GM12873 (cell line): ENCODE measurements at regions not wholly inside any gene's neighbourhood (a gene's known extent, or its start where the extent isn't known, plus 50 kb on each side); places are given as distances from the start of the nearest gene placed in this dataset.

Experiments used
- TF ChIP-seq, protein P1 (sequence below): IDR thresholded peaks from 2 replicates; pipeline ENCODE4 v1.5.1; 2012; ENCODE audit warnings: low read depth, mild to moderate bottlenecking, moderate library complexity, low read length, control low read depth; ENCODE audit not compliant: insufficient read depth; ENCODE audit errors: missing control alignments

DNA sequence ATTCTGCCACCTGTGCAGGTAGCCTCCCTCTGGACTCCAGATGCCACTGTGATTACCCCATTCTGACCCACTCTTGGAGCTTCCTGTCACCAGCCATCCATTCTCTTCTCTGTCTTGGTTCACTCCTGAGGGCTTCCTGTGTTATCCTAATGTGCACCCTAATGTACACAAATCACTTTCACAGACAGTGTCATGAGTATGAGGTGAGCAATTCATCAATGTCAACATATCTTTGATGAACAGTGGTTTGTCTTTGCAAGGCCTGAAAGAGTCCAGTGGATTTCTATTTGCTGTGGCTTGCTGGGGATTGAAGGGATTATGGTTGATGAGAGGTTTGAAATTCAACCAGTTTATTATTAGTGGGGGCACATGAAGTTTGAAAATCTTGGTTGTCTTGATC lies 63.8 kb upstream of the EEF1E1 start:
- TF ChIP-seq, protein P1, sequence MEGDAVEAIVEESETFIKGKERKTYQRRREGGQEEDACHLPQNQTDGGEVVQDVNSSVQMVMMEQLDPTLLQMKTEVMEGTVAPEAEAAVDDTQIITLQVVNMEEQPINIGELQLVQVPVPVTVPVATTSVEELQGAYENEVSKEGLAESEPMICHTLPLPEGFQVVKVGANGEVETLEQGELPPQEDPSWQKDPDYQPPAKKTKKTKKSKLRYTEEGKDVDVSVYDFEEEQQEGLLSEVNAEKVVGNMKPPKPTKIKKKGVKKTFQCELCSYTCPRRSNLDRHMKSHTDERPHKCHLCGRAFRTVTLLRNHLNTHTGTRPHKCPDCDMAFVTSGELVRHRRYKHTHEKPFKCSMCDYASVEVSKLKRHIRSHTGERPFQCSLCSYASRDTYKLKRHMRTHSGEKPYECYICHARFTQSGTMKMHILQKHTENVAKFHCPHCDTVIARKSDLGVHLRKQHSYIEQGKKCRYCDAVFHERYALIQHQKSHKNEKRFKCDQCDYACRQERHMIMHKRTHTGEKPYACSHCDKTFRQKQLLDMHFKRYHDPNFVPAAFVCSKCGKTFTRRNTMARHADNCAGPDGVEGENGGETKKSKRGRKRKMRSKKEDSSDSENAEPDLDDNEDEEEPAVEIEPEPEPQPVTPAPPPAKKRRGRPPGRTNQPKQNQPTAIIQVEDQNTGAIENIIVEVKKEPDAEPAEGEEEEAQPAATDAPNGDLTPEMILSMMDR, result no peak

DNA sequence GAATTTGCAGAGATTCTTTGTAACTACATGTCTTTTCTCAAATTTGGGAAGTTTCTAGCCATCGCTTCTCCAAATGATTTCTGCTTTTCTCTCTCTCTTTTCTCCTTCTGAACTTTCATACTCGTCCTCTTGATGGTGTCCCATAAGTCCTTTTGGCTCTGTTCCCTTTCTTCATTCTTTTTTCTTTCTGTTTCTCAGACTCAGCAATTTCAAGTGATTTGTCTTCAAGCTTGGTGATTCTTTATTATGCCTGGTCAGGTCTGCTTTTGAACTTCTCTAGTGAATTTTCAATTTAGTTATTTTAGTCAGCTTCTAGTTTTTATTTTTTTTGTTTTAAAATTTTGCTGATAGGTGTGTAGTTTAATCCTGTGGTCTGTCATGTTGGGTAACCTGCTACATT lies 57.6 kb upstream of the EEF1E1 start:
- TF ChIP-seq, protein P1, result no peak

DNA sequence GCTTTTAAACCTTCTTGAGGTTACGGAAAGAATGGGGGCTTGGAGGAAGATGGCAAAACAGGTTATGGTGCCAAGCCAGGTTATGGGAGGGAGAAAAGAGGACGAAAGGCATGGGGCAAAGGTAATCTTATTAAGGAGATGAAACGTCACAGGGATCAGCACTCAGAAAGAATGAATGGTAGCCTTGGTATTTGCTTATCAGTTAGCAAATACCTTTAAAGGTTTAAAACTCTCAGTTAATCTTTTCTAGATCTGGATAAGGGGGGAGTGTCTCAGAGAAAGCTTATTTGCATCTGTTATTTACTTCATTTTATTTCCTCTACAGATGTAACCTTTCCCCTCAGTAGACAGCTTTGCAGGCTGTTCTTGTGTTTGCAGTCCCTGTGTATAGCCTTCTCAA lies 55.5 kb upstream of the EEF1E1 start:
- TF ChIP-seq, protein P1, result no peak

- TF ChIP-seq, protein P1, result no peak
These were observed 53.1 kb upstream of the EEF1E1 start for GRCh38 chr6:8155259-8156012.
